T-helper 2 cell treated with Interferon-gamma antibody and Interleukin-4, amounts not matched to agents 5 μg/mL and 100 μg/mL, for 36 hours (primary cell): ENCODE measurements at regions not wholly inside any gene's neighbourhood (a gene's known extent, or its start where the extent isn't known, plus 50 kb on each side); places are given as distances from the start of the nearest gene placed in this dataset.

Experiments
- DNase-seq: peaks from one replicate; pipeline ENCODE4 v3.0.0; 2021; ENCODE audit warnings: low spot score
- H3K27ac Mint-ChIP-seq: one replicate; pipeline ENCODE4 v1.8.0; 2021; ENCODE audit warnings: mild to moderate bottlenecking, mixed read lengths
- H3K27me3 Mint-ChIP-seq: one replicate; pipeline ENCODE4 v1.8.0; 2021; ENCODE audit warnings: low read depth, mixed read lengths
- H3K36me3 Mint-ChIP-seq: one replicate; pipeline ENCODE4 v1.8.0; 2021; ENCODE audit warnings: low read depth, mixed read lengths
- H3K4me1 Mint-ChIP-seq: one replicate; pipeline ENCODE4 v1.8.0; 2021; ENCODE audit warnings: low read depth, mixed read lengths
- H3K4me3 Mint-ChIP-seq: one replicate; pipeline ENCODE4 v1.8.0; 2022; ENCODE audit warnings: mild to moderate bottlenecking, moderate library complexity, mixed read lengths
- H3K9me3 Mint-ChIP-seq: one replicate; pipeline ENCODE4 v1.8.0; 2021; ENCODE audit warnings: mixed read lengths

DNA sequence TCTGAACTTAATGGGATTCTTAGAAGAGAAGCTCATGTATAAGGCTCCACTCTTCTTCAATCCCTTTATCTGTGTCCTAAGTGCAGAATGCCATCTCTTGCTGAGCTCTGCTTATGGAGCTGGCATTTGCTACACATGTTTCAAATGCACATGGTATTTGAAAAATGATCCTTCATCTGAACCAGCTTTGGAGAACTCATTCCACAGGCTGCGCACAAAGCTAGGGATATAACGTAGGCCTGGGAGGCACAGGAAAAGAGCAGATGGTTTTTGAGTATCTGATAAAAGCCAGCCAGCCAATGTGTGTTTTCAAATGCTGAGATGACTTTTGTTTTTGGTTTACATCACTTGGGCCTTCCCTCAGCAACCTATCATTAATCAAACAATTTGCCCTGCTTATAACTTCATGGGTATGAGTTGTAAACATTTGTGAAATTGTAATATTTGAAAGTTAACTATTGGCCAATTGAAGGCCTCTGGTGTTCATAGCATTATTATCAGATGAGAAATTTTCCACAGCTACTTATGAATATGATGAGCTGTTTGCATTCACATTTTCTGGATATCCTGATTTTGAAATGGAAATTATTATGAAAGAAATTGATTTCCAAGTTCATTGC, 729.0 kb downstream of the FGF9 start:
- Mint-ChIP-seq H3K27me3 (no peaks in the 10 kb centered on the region), H3K36me3 (no peaks in the 10 kb centered on the region), H3K9me3 (peaks cover 3% of the 10 kb centered on the region), H3K27ac (no peak overlapping the region), H3K4me1 (no peaks in the 10 kb centered on the region), H3K4me3 (no peak overlapping the region)
- DNase-seq, result no peak

DNA sequence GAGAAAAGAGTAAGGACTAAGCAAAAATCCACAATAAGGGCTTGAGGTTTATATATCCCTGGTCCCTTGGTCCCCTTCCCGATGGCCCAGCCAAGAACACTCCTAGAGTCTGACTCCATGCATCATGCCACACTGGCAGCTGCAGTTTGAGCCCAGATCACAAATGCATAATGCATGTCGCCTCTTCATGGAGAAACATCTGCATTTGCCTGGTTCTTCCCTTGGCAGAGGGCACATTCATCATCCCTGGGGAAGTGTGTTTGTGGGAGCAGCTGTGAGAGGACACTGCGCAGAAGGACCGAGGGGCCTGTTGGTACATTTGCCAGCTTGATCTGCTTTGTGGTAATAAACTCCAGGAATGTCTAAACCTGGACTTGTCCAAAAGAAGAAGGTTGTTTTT, 731.8 kb downstream of the FGF9 start:
- H3K4me1 Mint-ChIP-seq, result no peaks in the 10 kb centered on the region

GRCh38 chr13:22403144-22403543, 732.3 kb downstream of the FGF9 start:
- H3K4me3 Mint-ChIP-seq, result no peak overlapping the region
- H3K9me3 Mint-ChIP-seq, result peaks cover 3% of the 10 kb centered on the region
- no peaks in the 10 kb centered on the region for H3K4me1 Mint-ChIP-seq
- no peak for DNase-seq
- no peaks in the 10 kb centered on the region for H3K27me3 Mint-ChIP-seq
- no peak overlapping the region for H3K27ac Mint-ChIP-seq
- no peaks in the 10 kb centered on the region for H3K36me3 Mint-ChIP-seq

More for the DNA sequence above, 731.8 kb downstream of the FGF9 start:
- no peaks in the 10 kb centered on the region for H3K27me3 Mint-ChIP-seq
- H3K36me3 Mint-ChIP-seq, result no peaks in the 10 kb centered on the region
- no peak overlapping the region for H3K27ac Mint-ChIP-seq
- H3K9me3 Mint-ChIP-seq, result peaks cover 3% of the 10 kb centered on the region
- no peak overlapping the region for H3K4me3 Mint-ChIP-seq
- DNase-seq, result no peak

DNA sequence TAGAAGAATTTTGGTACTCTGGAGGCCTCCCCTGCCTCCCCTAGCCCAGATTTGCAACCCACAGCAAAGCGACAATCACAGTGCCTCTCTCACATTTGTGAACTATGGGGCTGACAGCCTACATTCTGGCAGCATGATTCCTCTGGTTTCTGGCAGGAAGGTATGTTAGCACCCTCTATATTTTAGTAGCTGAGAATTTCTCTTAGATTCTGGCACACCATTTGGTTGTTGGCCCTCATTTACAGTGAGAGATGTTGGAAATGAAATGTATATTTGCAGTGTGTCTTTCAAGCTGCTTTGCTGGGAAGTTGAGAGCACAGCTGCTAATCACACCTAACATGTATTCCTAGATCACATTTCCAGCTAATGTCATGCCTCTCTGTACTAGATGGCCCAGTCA, 735.0 kb downstream of the FGF9 start:
- no peak overlapping the region for H3K4me3 Mint-ChIP-seq
- H3K36me3 Mint-ChIP-seq, result no peaks in the 10 kb centered on the region
- DNase-seq, result no peak
- H3K27me3 Mint-ChIP-seq, result no peaks in the 10 kb centered on the region
- H3K4me1 Mint-ChIP-seq, result no peaks in the 10 kb centered on the region
- peaks cover 10% of the 10 kb centered on the region for H3K9me3 Mint-ChIP-seq
- no peak overlapping the region for H3K27ac Mint-ChIP-seq

DNA sequence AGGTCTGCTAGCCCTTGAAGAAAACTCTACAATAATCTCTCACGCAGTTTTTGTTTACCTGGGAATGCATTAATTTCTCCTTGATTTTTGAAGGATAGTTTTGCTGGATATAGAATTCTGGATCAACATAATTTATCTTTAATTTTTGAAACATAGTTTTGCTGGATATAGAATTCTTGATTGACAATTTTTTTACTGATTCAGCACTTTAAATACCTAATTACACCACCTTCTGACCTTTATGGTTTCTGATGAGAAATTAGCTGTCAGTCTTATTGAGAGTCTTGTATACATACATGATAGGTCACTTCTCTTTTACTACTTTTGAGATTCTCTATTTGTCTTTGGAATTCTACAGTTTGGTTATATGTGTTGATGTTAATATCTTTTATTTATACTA, 741.6 kb downstream of the FGF9 start:
- no peak overlapping the region for H3K27ac Mint-ChIP-seq
- no peak for DNase-seq
- H3K27me3 Mint-ChIP-seq, result no peaks in the 10 kb centered on the region
- no peaks in the 10 kb centered on the region for H3K36me3 Mint-ChIP-seq
- H3K9me3 Mint-ChIP-seq, result peaks cover 45% of the 10 kb centered on the region
- H3K4me1 Mint-ChIP-seq, result no peaks in the 10 kb centered on the region
- no peak overlapping the region for H3K4me3 Mint-ChIP-seq

GRCh38 chr13:22422023-22422422, 751.1 kb downstream of the FGF9 start:
- Mint-ChIP-seq H3K27ac (no peak overlapping the region), H3K9me3 (peaks cover 25% of the 10 kb centered on the region), H3K36me3 (no peaks in the 10 kb centered on the region), H3K27me3 (no peaks in the 10 kb centered on the region), H3K4me3 (no peak overlapping the region), H3K4me1 (no peaks in the 10 kb centered on the region)
- DNase-seq, result no peak

DNA sequence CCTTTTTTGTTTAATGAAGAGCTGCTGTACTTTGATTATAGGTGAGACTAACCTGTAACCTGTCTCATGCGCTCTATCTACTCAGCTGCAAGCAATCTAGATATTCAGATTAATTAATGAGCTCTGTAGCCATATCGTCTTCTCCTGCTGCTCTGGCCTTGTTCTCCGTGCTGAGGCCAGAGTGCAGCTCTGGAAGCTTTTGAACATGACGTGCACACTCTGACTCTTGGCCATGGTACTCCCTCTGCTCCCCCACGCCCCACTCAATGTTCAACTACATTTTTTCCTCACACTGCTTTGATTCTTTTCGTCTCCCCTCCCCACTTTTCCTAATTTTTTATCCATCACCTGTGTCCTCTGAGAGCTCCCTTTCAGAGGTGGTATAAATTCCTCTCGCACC, 751.8 kb downstream of the FGF9 start:
- Mint-ChIP-seq H3K27ac (no peak overlapping the region), H3K4me3 (no peak overlapping the region), H3K4me1 (no peaks in the 10 kb centered on the region), H3K27me3 (no peaks in the 10 kb centered on the region), H3K36me3 (no peaks in the 10 kb centered on the region), H3K9me3 (peaks cover 31% of the 10 kb centered on the region)
- no peak for DNase-seq

DNA sequence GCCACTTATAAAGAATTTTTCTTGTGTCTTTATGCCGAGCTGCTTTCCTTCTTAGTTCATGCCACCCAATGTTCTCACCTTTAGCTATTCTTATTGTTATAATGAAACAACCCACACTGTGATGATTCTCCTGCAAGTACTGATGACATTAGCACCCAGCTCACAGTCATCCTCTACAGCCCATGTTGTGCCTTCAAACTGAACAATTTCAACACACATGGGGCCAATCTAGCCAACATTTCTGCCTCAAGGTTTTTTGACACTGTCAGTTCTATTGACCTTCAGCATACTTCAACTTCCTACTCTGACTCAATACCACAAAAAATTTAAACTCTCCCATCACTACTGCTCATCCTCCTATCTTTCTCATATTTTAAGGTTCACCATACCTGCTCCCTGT, 752.4 kb downstream of the FGF9 start:
- Mint-ChIP-seq H3K36me3 (no peaks in the 10 kb centered on the region), H3K27me3 (no peaks in the 10 kb centered on the region), H3K4me1 (no peaks in the 10 kb centered on the region), H3K9me3 (peaks cover 31% of the 10 kb centered on the region), H3K4me3 (no peak overlapping the region), H3K27ac (no peak overlapping the region)
- DNase-seq, result no peak

- Mint-ChIP-seq H3K27me3 (no peaks in the 10 kb centered on the region), H3K27ac (no peak overlapping the region), H3K4me3 (no peak overlapping the region), H3K9me3 (peaks cover 24% of the 10 kb centered on the region), H3K36me3 (no peaks in the 10 kb centered on the region), H3K4me1 (no peaks in the 10 kb centered on the region)
- DNase-seq, result no peak
Observed at GRCh38 chr13:22425087-22425486, 754.2 kb downstream of the FGF9 start.

- Mint-ChIP-seq H3K27ac (no peak overlapping the region), H3K4me1 (no peaks in the 10 kb centered on the region), H3K9me3 (peaks cover 21% of the 10 kb centered on the region), H3K27me3 (no peaks in the 10 kb centered on the region), H3K4me3 (no peak overlapping the region), H3K36me3 (no peaks in the 10 kb centered on the region)
- DNase-seq, result no peak
Observed at GRCh38 chr13:22427066-22427465, 753.7 kb upstream of the SGCG start.

GRCh38 chr13:22427783-22428182, 753.0 kb upstream of the SGCG start:
- Mint-ChIP-seq H3K9me3 (peaks cover 24% of the 10 kb centered on the region), H3K27ac (no peak overlapping the region), H3K36me3 (no peaks in the 10 kb centered on the region), H3K27me3 (no peaks in the 10 kb centered on the region), H3K4me1 (no peaks in the 10 kb centered on the region), H3K4me3 (no peak overlapping the region)
- DNase-seq, result no peak

GRCh38 chr13:22428188-22428828, 752.5 kb upstream of the SGCG start:
- Mint-ChIP-seq H3K4me3 (no peak overlapping the region), H3K36me3 (no peaks in the 10 kb centered on the region), H3K9me3 (peaks cover 22% of the 10 kb centered on the region)

GRCh38 chr13:22432690-22433089, 748.1 kb upstream of the SGCG start:
- no peaks in the 10 kb centered on the region for H3K4me1 Mint-ChIP-seq
- H3K9me3 Mint-ChIP-seq, result peaks cover 18% of the 10 kb centered on the region
- H3K4me3 Mint-ChIP-seq, result no peak overlapping the region
- no peaks in the 10 kb centered on the region for H3K27me3 Mint-ChIP-seq
- DNase-seq, result no peak
- no peaks in the 10 kb centered on the region for H3K36me3 Mint-ChIP-seq
- H3K27ac Mint-ChIP-seq, result no peak overlapping the region

More at GRCh38 chr13:22428188-22428828, 752.5 kb upstream of the SGCG start:
- H3K27ac Mint-ChIP-seq, result no peak overlapping the region
- H3K4me1 Mint-ChIP-seq, result no peaks in the 10 kb centered on the region
- no peaks in the 10 kb centered on the region for H3K27me3 Mint-ChIP-seq
- no peak for DNase-seq

DNA sequence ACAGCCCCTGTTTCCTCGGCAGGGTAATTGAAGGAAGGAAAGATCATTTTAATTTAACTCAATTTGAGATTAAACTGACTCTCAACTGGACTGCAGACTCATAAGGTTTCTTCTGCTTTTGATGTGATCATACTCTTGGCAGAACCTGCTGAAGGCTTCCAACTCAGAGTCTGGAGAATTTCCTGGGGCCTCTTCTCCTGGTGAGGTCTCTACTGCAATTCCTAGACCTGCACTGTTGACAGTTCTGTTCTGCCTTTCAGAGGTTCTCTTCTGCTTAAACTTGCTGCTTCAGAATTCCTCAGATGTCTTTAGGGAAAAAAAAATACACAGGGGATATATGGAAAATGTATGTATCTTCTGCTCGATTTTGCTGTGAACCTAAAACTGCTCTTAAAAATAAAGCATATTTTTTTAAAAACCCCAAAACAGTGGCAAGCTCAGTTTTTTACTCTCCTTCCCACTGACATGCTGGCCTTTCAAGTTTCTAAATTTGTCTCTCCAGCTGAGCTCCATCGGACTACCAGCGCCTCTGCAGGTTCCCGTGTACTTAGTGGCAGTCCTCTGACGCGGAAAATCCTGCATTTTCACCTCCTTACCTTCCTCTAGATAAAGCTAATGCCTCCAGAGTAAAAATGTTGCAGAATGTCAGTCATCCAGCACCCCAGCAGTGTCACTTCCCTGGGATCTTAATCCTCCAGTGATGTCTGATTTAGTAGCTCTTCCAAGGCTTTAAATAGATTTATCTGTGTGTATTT, 733.5 kb upstream of the SGCG start:
- Mint-ChIP-seq H3K9me3 (peaks cover 8% of the 10 kb centered on the region), H3K4me1 (no peaks in the 10 kb centered on the region), H3K27ac (no peak overlapping the region), H3K27me3 (no peaks in the 10 kb centered on the region), H3K4me3 (no peak overlapping the region), H3K36me3 (no peaks in the 10 kb centered on the region)
- DNase-seq, result no peak
